Stimulated activated memory B cell treated with anti-CD40 and anti-IgM and Interleukin-4, amounts not matched to agents 10 μg/mL and 1 μg/mL and 100 μg/mL, for 72 hours (primary cell): ENCODE measurements at regions not wholly inside any gene's neighbourhood (a gene's known extent, or its start where the extent isn't known, plus 50 kb on each side); places are given as distances from the start of the nearest gene placed in this dataset.
"Not testable (repeated sequence)": the region's sequence is repeated elsewhere in the genome, so short reads cannot be mapped to it uniquely, and the experiment has no call there.

ENCODE experiments used
- ATAC-seq: fragments of 150-1000 bp; cut with Tn5 transposase; 2 replicates; pipeline ENCODE4 v1.10.0; 2021
- H3K27ac Mint-ChIP-seq: one replicate; pipeline ENCODE4 v1.8.0; 2022; ENCODE audit warnings: mild to moderate bottlenecking, mixed read lengths
- H3K27me3 Mint-ChIP-seq: one replicate; pipeline ENCODE4 v1.8.0; 2022; ENCODE audit warnings: mixed read lengths
- H3K36me3 Mint-ChIP-seq: one replicate; pipeline ENCODE4 v1.8.0; 2022; ENCODE audit warnings: mixed read lengths
- H3K4me1 Mint-ChIP-seq: one replicate; pipeline ENCODE4 v1.8.0; 2022; ENCODE audit warnings: mixed read lengths
- H3K4me3 Mint-ChIP-seq: one replicate; pipeline ENCODE4 v1.8.0; 2022; ENCODE audit warnings: mild to moderate bottlenecking, moderate library complexity, mixed read lengths
- H3K9me3 Mint-ChIP-seq: one replicate; pipeline ENCODE4 v1.8.0; 2022; ENCODE audit warnings: mixed read lengths

GRCh38 chr6:21769968-21770367, 176.4 kb downstream of the SOX4 start:
- no peak for ATAC-seq
- Mint-ChIP-seq H3K4me3 (no peak overlapping the region), H3K9me3 (peaks cover 3% of the 10 kb centered on the region), H3K36me3 (no peaks in the 10 kb centered on the region), H3K4me1 (no peaks in the 10 kb centered on the region), H3K27me3 (no peaks in the 10 kb centered on the region), H3K27ac (no peak overlapping the region)

- ATAC-seq = no peak
- no peaks in the 10 kb centered on the region for H3K36me3 Mint-ChIP-seq
- no peaks in the 10 kb centered on the region for H3K27me3 Mint-ChIP-seq
- H3K4me1 Mint-ChIP-seq = no peaks in the 10 kb centered on the region
- H3K4me3 Mint-ChIP-seq = no peak overlapping the region
- H3K27ac Mint-ChIP-seq = no peak overlapping the region
- H3K9me3 Mint-ChIP-seq = peaks cover 3% of the 10 kb centered on the region
These were observed 178.2 kb downstream of the SOX4 start for GRCh38 chr6:21771626-21772320.

- no peak for ATAC-seq
- H3K9me3 Mint-ChIP-seq = peaks cover 3% of the 10 kb centered on the region
- H3K27me3 Mint-ChIP-seq = no peaks in the 10 kb centered on the region
- H3K27ac Mint-ChIP-seq = no peak overlapping the region
- H3K36me3 Mint-ChIP-seq = no peaks in the 10 kb centered on the region
- H3K4me1 Mint-ChIP-seq = no peaks in the 10 kb centered on the region
- H3K4me3 Mint-ChIP-seq = no peak overlapping the region
These were observed 178.9 kb downstream of the SOX4 start for GRCh38 chr6:21772477-21772876.

GRCh38 chr6:21772884-21773575, 179.5 kb downstream of the SOX4 start:
- no peaks in the 10 kb centered on the region for H3K4me1 Mint-ChIP-seq
- no peaks in the 10 kb centered on the region for H3K36me3 Mint-ChIP-seq
- no peak for ATAC-seq
- peaks cover 3% of the 10 kb centered on the region for H3K9me3 Mint-ChIP-seq
- H3K27me3 Mint-ChIP-seq = no peaks in the 10 kb centered on the region
- no peak overlapping the region for H3K4me3 Mint-ChIP-seq
- H3K27ac Mint-ChIP-seq = no peak overlapping the region

- Mint-ChIP-seq H3K27me3 (no peaks in the 10 kb centered on the region), H3K4me3 (no peak overlapping the region), H3K36me3 (no peaks in the 10 kb centered on the region), H3K9me3 (peaks cover 6% of the 10 kb centered on the region), H3K27ac (no peak overlapping the region), H3K4me1 (no peaks in the 10 kb centered on the region)
- no peak for ATAC-seq
These were observed 180.0 kb downstream of the SOX4 start for GRCh38 chr6:21773576-21773968.

- H3K9me3 Mint-ChIP-seq = peaks cover 4% of the 10 kb centered on the region
- H3K27ac Mint-ChIP-seq = no peak overlapping the region
- no peaks in the 10 kb centered on the region for H3K4me1 Mint-ChIP-seq
- H3K27me3 Mint-ChIP-seq = no peaks in the 10 kb centered on the region
- no peaks in the 10 kb centered on the region for H3K36me3 Mint-ChIP-seq
- ATAC-seq = no peak
- no peak overlapping the region for H3K4me3 Mint-ChIP-seq
These were observed 184.3 kb downstream of the SOX4 start for GRCh38 chr6:21777846-21778245.

GRCh38 chr6:21780141-21780540, 186.6 kb downstream of the SOX4 start:
- peaks cover 4% of the 10 kb centered on the region for H3K9me3 Mint-ChIP-seq
- ATAC-seq = no peak
- H3K4me1 Mint-ChIP-seq = no peaks in the 10 kb centered on the region
- H3K27me3 Mint-ChIP-seq = no peaks in the 10 kb centered on the region
- no peak overlapping the region for H3K4me3 Mint-ChIP-seq
- H3K36me3 Mint-ChIP-seq = no peaks in the 10 kb centered on the region
- no peak overlapping the region for H3K27ac Mint-ChIP-seq

GRCh38 chr6:21780679-21781078, 187.1 kb downstream of the SOX4 start:
- no peak overlapping the region for H3K27ac Mint-ChIP-seq

GRCh38 chr6:21781128-21781527, 187.6 kb downstream of the SOX4 start:
- H3K9me3 Mint-ChIP-seq = peaks cover 4% of the 10 kb centered on the region
- H3K36me3 Mint-ChIP-seq = no peaks in the 10 kb centered on the region
- no peaks in the 10 kb centered on the region for H3K4me1 Mint-ChIP-seq
- H3K27ac Mint-ChIP-seq = no peak overlapping the region
- ATAC-seq = no peak
- no peak overlapping the region for H3K4me3 Mint-ChIP-seq
- H3K27me3 Mint-ChIP-seq = no peaks in the 10 kb centered on the region

More at GRCh38 chr6:21780679-21781078, 187.1 kb downstream of the SOX4 start:
- Mint-ChIP-seq H3K36me3 (no peaks in the 10 kb centered on the region), H3K9me3 (peaks cover 4% of the 10 kb centered on the region), H3K4me3 (no peak overlapping the region), H3K27me3 (no peaks in the 10 kb centered on the region), H3K4me1 (no peaks in the 10 kb centered on the region)
- ATAC-seq = no peak

- no peak overlapping the region for H3K4me3 Mint-ChIP-seq
- H3K27me3 Mint-ChIP-seq = no peaks in the 10 kb centered on the region
- peaks cover 2% of the 10 kb centered on the region for H3K9me3 Mint-ChIP-seq
- H3K27ac Mint-ChIP-seq = no peak overlapping the region
- H3K4me1 Mint-ChIP-seq = no peaks in the 10 kb centered on the region
- peak; percentile 31 for ATAC-seq
- H3K36me3 Mint-ChIP-seq = no peaks in the 10 kb centered on the region
These were observed 191.6 kb downstream of the SOX4 start for GRCh38 chr6:21785164-21785563.

GRCh38 chr6:21791056-21791455, 197.5 kb downstream of the SOX4 start:
- no peak overlapping the region for H3K4me3 Mint-ChIP-seq
- no peak overlapping the region for H3K27ac Mint-ChIP-seq
- no peaks in the 10 kb centered on the region for H3K4me1 Mint-ChIP-seq
- peaks cover 2% of the 10 kb centered on the region for H3K9me3 Mint-ChIP-seq
- ATAC-seq = no peak
- H3K27me3 Mint-ChIP-seq = no peaks in the 10 kb centered on the region
- no peaks in the 10 kb centered on the region for H3K36me3 Mint-ChIP-seq

- H3K4me1 Mint-ChIP-seq = no peaks in the 10 kb centered on the region
- H3K36me3 Mint-ChIP-seq = no peaks in the 10 kb centered on the region
- no peak overlapping the region for H3K4me3 Mint-ChIP-seq
- peaks cover 2% of the 10 kb centered on the region for H3K9me3 Mint-ChIP-seq
- H3K27me3 Mint-ChIP-seq = no peaks in the 10 kb centered on the region
- no peak overlapping the region for H3K27ac Mint-ChIP-seq
- no peak for ATAC-seq
These were observed 198.0 kb downstream of the SOX4 start for GRCh38 chr6:21791581-21791980.

- no peak for ATAC-seq
- no peaks in the 10 kb centered on the region for H3K27me3 Mint-ChIP-seq
- no peak overlapping the region for H3K27ac Mint-ChIP-seq
- H3K9me3 Mint-ChIP-seq = peaks cover 2% of the 10 kb centered on the region
- H3K4me3 Mint-ChIP-seq = no peak overlapping the region
- no peaks in the 10 kb centered on the region for H3K36me3 Mint-ChIP-seq
- H3K4me1 Mint-ChIP-seq = no peaks in the 10 kb centered on the region
These were observed 198.6 kb downstream of the SOX4 start for GRCh38 chr6:21792177-21792576.

- not testable (repeated sequence) for H3K9me3 Mint-ChIP-seq, ATAC-seq, H3K27ac Mint-ChIP-seq, H3K4me3 Mint-ChIP-seq, H3K36me3 Mint-ChIP-seq, H3K27me3 Mint-ChIP-seq, H3K4me1 Mint-ChIP-seq
These were observed 203.4 kb downstream of the SOX4 start for GRCh38 chr6:21796979-21797378.

GRCh38 chr6:21798468-21798867, 204.9 kb downstream of the SOX4 start:
- H3K27ac Mint-ChIP-seq = no peak overlapping the region
- H3K4me3 Mint-ChIP-seq = no peak overlapping the region
- no peaks in the 10 kb centered on the region for H3K27me3 Mint-ChIP-seq
- H3K4me1 Mint-ChIP-seq = no peaks in the 10 kb centered on the region
- H3K36me3 Mint-ChIP-seq = no peaks in the 10 kb centered on the region
- no peak for ATAC-seq
- peaks cover 3% of the 10 kb centered on the region for H3K9me3 Mint-ChIP-seq

GRCh38 chr6:21800330-21800729, 206.8 kb downstream of the SOX4 start:
- Mint-ChIP-seq H3K36me3 (no peaks in the 10 kb centered on the region), H3K4me3 (no peak overlapping the region), H3K9me3 (peaks cover 3% of the 10 kb centered on the region), H3K27ac (no peak overlapping the region), H3K4me1 (no peaks in the 10 kb centered on the region), H3K27me3 (no peaks in the 10 kb centered on the region)
- no peak for ATAC-seq
